HepG2 (cell line): ENCODE measurements at regions not wholly inside any gene's neighbourhood (a gene's known extent, or its start where the extent isn't known, plus 50 kb on each side); places are given as distances from the start of the nearest gene placed in this dataset.

Source experiments
- ATAC-seq: fragments of 200-7000 bp; cut with Tn5 transposase; 3 replicates; pipeline ENCODE4 v1.9.1; 2020; ENCODE audit warnings: mild to moderate bottlenecking, moderate library complexity
- BruUV-seq: library from RNA; stranded (reverse); fragments of 400-500 nt; replicated peaks from 2 replicates; lab custom pipeline; 2021; lab: Mats Ljungman, UMichigan
- CTCF ChIA-PET: fragments of 300-600 bp; formaldehyde crosslinking; extraction: SDS; loops from one replicate; lab custom pipeline; 2021; ENCODE audit warnings: low total read pairs, inconsistent platforms, low intra/inter-chr PET ratio; lab: Yijun Ruan, JAX
- POLR2A ChIA-PET: fragments of 350-600 bp; sonication (Branson Sonifier 250); formaldehyde crosslinking; loops from one replicate; lab custom pipeline; 2020; ENCODE audit warnings: antibody characterized with exemption, inconsistent platforms; lab: Yijun Ruan, JAX
- DNase-seq: peaks from one replicate; pipeline ENCODE4 v3.0.0-alpha.2; 2015; ENCODE audit warnings: low spot score
- FAIRE-seq: peaks from 3 replicates; lab custom pipeline; 2011; peaks lifted over from hg19 to GRCh38; lab: Jason Lieb, UNC
- H2AFZ ChIP-seq: one replicate; pipeline ENCODE4 v1.6.1; 2011; ENCODE audit warnings: low read length, inconsistent platforms
- H3K27ac ChIP-seq: fragments of 300-600 bp; 3 replicates; pipeline ENCODE4 v1.8.0; 2011; ENCODE audit warnings: mixed run types, mild to moderate bottlenecking, mixed read lengths, low read length, inconsistent platforms; ENCODE audit not compliant: insufficient read depth; ENCODE audit errors: extremely low read length
- H3K27me3 ChIP-seq, 2 experiments: fragments of 200-600 bp in 1 of 2; 2 replicates in 1 of 2; 3 replicates in 1 of 2; pipeline versions ENCODE4 v1.6.0 to v1.8.0; 2011; ENCODE audit warnings: low read length in 2 of 2, mild to moderate bottlenecking in 2 of 2, moderate library complexity in 2 of 2, inconsistent platforms in 1 of 2; ENCODE audit not compliant: insufficient read depth in 2 of 2, control insufficient read depth in 1 of 2
- H3K36me3 ChIP-seq, 2 experiments: fragments of 200-600 bp in 1 of 2; replicated peaks in 1 of 2; 2 replicates in 1 of 2; 3 replicates in 1 of 2; pipeline versions ENCODE4 v1.5.1 to v1.8.0; 2011; ENCODE audit warnings: low read length in 2 of 2, inconsistent platforms in 1 of 2; ENCODE audit not compliant: insufficient read depth in 2 of 2, control insufficient read depth in 1 of 2
- H3K4me1 ChIP-seq: 2 replicates; pipeline ENCODE4 v1.5.1; 2012; ENCODE audit warnings: low read length, inconsistent platforms; ENCODE audit not compliant: insufficient read depth
- H3K4me2 ChIP-seq: 2 replicates; pipeline ENCODE4 v1.6.0; 2011; ENCODE audit warnings: low read depth, low read length, inconsistent platforms
- H3K4me3 ChIP-seq, 3 experiments: fragments of 200-600 bp in 1 of 3; sonication (generic), shearing (Covaris generic) in 1 of 3; replicated peaks in 1 of 3; 2 replicates each; pipeline ENCODE4 v1.5.1; 2011 to 2016; ENCODE audit warnings: low read length in 3 of 3, inconsistent platforms in 2 of 3, low read depth in 2 of 3, mild to moderate bottlenecking in 2 of 3, control low read depth in 1 of 3, mixed read lengths in 1 of 3; ENCODE audit not compliant: insufficient read depth in 1 of 3
- H3K79me2 ChIP-seq: one replicate; pipeline ENCODE4 v1.6.1; 2011; ENCODE audit warnings: low read length, inconsistent platforms; ENCODE audit not compliant: insufficient read depth
- H3K9ac ChIP-seq: 2 replicates; pipeline ENCODE4 v1.6.0; 2011; ENCODE audit warnings: mild to moderate bottlenecking, low read depth, low read length, inconsistent platforms; ENCODE audit not compliant: insufficient read depth
- H3K9me3 ChIP-seq: 2 replicates; pipeline ENCODE4 v1.5.1; 2012; ENCODE audit warnings: mild to moderate bottlenecking, low read length
- H4K20me1 ChIP-seq: 2 replicates; pipeline ENCODE4 v1.6.0; 2011; ENCODE audit warnings: inconsistent platforms, mild to moderate bottlenecking, low read length, moderate library complexity; ENCODE audit not compliant: insufficient read depth
- BCL6 ChIP-seq: IDR thresholded peaks from 2 replicates; pipeline ENCODE4 v1.6.1; 2016; ENCODE audit warnings: missing genetic modification reagents, missing compliant biosample characterization
- MAX ChIP-seq: IDR thresholded peaks from 2 replicates; pipeline ENCODE4 v1.6.1; 2012; ENCODE audit warnings: inconsistent platforms
- PCBP1 ChIP-seq: fragments of 200-400 bp; formaldehyde crosslinking; IDR thresholded peaks from 2 replicates; pipeline ENCODE4 v1.6.1; 2017; ENCODE audit warnings: mild to moderate bottlenecking, low read depth, low read length, borderline replicate concordance
- SRSF1 ChIP-seq: fragments of 200-400 bp; formaldehyde crosslinking; optimal IDR thresholded peaks from 2 replicates; pipeline ENCODE3; 2017; ENCODE audit warnings: mild to moderate bottlenecking, low read depth, low read length, moderate library complexity
- ZNF543 ChIP-seq: sonication (generic); formaldehyde crosslinking; IDR thresholded peaks from 2 replicates; pipeline ENCODE4 v1.4.0; 2020; ENCODE audit warnings: mild to moderate bottlenecking, missing genetic modification reagents
- ZNF687 ChIP-seq: sonication (generic); formaldehyde crosslinking; IDR thresholded peaks from 2 replicates; pipeline ENCODE4 v1.5.1; 2020; ENCODE audit warnings: mild to moderate bottlenecking, missing genetic modification reagents, moderate library complexity
- ZZZ3 ChIP-seq: sonication (generic); formaldehyde crosslinking; IDR thresholded peaks from 2 replicates; pipeline ENCODE4 v1.4.0; 2020; ENCODE audit warnings: missing genetic modification reagents, mild to moderate bottlenecking, borderline replicate concordance
- WGBS: methylation state at CpG from one replicate; pipeline ENCODE4 v1.1.6; 2017; ENCODE audit warnings: low lambda C conversion rate; 5-methylcytosine and 5-hydroxymethylcytosine counted together
- in situ Hi-C: cut with HindIII; loops from 2 replicates; pipeline ENCODE4 v1.10.0; 2017; ENCODE audit warnings: low pct_unique_long_range_greater_than_20kb; ENCODE audit not compliant: extremely low pct_ligation_motif_present
- intact Hi-C: fragments of 100-400 bp; cut with micrococcal nuclease; formaldehyde crosslinking; loops from one replicate; pipeline ENCODE4 v1.10.0; 2022; ENCODE audit not compliant: unreplicated experiment
- TF ChIP-seq, protein P1 (sequence below): sonication (generic); formaldehyde crosslinking; IDR thresholded peaks from 2 replicates; pipeline ENCODE4 v1.5.0; 2020; ENCODE audit warnings: mild to moderate bottlenecking, missing genetic modification reagents, borderline replicate concordance

DNA sequence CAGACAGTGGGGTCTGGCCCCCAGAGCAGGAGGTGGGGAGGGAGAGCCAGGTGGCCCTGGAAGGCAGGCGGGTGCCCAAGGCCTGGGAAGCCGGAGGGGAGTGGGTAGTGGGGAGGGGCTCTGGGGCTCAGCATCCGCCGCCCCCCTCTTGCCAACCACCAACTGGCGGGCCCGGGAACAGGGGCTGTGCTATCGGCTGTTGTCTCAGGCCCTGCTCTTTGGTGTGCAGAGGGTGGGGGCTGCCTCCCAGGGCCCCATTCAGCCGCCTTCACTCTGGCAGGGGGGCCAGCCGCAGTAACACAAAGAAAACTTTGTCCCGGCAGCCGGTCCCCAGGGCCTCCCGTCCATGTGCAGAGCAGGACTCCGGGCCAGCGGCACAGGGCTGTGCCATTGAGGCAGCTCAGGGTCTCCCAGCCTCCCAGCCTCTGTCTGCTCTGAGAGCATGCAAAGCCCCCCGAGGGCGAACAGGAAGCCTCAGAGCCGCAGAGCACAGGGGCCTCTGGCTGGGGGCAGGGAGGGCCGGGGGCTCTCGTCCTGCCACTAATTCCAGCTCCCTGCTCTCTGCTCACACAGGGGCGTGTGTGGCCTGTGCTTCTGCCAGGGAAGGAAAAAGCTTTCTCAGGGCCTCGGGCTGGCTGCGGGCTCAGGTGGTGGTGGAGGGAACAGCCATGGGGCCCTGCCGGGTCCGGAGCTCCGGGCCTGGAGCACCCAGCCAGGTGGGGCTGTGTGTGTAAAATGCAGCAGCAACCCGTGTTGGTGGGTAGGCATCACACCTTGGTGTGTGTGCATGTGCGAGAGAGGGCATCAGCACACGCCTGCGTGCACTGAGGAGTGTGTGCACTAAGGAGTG, 54.2 kb upstream of the NOTCH1 start:
- Histone ChIP-seq H3K27ac (no peak overlapping the region), H3K9me3 (no peaks in the 10 kb centered on the region), H3K36me3 (no peaks in the 10 kb centered on the region), H4K20me1 (peaks cover 8% of the 10 kb centered on the region), H3K79me2 (no peaks in the 10 kb centered on the region), H3K9ac (no peak overlapping the region), H3K4me1 (peaks cover 28% of the 10 kb centered on the region), H2AFZ (no peak overlapping the region), H3K4me3 (no peak overlapping the region; a peak in 1 of 6 replicates), H3K4me2 (no peak overlapping the region), H3K27me3 (peaks cover 15 to 84% of the 10 kb centered on the region in 2 experiments)
- intact Hi-C loops: no loop called here
- DNase-seq (no peak), ATAC-seq (peak; percentile 8; the same call in 2 of the 3 replicates), FAIRE-seq (no peak)
- WGBS: 11% methylated on average over 11 of the region's 29 CpGs
- ChIA-PET CTCF (no interaction called here), POLR2A (no interaction called here)
- BruUV-seq: no TSS peak
- in situ Hi-C loops: no loop called here
- peak; percentile 90 for TF ChIP-seq SRSF1
- TF ChIP-seq, protein P1, sequence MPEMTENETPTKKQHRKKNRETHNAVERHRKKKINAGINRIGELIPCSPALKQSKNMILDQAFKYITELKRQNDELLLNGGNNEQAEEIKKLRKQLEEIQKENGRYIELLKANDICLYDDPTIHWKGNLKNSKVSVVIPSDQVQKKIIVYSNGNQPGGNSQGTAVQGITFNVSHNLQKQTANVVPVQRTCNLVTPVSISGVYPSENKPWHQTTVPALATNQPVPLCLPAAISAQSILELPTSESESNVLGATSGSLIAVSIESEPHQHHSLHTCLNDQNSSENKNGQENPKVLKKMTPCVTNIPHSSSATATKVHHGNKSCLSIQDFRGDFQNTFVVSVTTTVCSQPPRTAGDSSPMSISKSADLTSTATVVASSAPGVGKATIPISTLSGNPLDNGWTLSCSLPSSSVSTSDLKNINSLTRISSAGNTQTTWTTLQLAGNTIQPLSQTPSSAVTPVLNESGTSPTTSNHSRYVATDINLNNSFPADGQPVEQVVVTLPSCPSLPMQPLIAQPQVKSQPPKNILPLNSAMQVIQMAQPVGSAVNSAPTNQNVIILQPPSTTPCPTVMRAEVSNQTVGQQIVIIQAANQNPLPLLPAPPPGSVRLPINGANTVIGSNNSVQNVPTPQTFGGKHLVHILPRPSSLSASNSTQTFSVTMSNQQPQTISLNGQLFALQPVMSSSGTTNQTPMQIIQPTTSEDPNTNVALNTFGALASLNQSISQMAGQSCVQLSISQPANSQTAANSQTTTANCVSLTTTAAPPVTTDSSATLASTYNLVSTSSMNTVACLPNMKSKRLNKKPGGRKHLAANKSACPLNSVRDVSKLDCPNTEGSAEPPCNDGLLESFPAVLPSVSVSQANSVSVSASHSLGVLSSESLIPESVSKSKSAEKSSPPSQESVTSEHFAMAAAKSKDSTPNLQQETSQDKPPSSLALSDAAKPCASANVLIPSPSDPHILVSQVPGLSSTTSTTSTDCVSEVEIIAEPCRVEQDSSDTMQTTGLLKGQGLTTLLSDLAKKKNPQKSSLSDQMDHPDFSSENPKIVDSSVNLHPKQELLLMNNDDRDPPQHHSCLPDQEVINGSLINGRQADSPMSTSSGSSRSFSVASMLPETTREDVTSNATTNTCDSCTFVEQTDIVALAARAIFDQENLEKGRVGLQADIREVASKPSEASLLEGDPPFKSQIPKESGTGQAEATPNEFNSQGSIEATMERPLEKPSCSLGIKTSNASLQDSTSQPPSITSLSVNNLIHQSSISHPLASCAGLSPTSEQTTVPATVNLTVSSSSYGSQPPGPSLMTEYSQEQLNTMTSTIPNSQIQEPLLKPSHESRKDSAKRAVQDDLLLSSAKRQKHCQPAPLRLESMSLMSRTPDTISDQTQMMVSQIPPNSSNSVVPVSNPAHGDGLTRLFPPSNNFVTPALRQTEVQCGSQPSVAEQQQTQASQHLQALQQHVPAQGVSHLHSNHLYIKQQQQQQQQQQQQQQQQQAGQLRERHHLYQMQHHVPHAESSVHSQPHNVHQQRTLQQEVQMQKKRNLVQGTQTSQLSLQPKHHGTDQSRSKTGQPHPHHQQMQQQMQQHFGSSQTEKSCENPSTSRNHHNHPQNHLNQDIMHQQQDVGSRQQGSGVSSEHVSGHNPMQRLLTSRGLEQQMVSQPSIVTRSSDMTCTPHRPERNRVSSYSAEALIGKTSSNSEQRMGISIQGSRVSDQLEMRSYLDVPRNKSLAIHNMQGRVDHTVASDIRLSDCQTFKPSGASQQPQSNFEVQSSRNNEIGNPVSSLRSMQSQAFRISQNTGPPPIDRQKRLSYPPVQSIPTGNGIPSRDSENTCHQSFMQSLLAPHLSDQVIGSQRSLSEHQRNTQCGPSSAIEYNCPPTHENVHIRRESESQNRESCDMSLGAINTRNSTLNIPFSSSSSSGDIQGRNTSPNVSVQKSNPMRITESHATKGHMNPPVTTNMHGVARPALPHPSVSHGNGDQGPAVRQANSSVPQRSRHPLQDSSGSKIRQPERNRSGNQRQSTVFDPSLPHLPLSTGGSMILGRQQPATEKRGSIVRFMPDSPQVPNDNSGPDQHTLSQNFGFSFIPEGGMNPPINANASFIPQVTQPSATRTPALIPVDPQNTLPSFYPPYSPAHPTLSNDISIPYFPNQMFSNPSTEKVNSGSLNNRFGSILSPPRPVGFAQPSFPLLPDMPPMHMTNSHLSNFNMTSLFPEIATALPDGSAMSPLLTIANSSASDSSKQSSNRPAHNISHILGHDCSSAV (CRISPR knock-in tag): no peak
- peak; percentile 12; the same call in 1 of the 2 replicates for TF ChIP-seq MAX
- 0 out of 2 replicates have a peak, but pooled peaks have one; percentile 35 for TF ChIP-seq ZNF543
- TF ChIP-seq PCBP1: 0 out of 2 replicates have a peak, but pooled peaks have one; percentile 70
- TF ChIP-seq ZNF687: peak; percentile 39
- TF ChIP-seq BCL6: 0 out of 2 replicates have a peak, but pooled peaks have one; percentile 7
- no peak for TF ChIP-seq ZZZ3 (CRISPR knock-in tag)
